ENCODE measurements at regions not wholly inside any gene's neighbourhood (a gene's known extent, or its start where the extent isn't known, plus 50 kb on each side); places are given as distances from the start of the nearest gene placed in this dataset.

GRCh38 chr5:20445326-20445860 is 457.4 kb upstream of the CDH18 start:
- H3K27me3 ChIP-seq (ENCODE audit: insufficient read depth, low read length): no peaks in the 10 kb centered on the region
- H3K9me3 ChIP-seq (ENCODE audit: low read depth, low read length): no peaks in the 10 kb centered on the region
- H3K4me1 ChIP-seq (ENCODE audit: insufficient read depth, low read length): no peaks in the 10 kb centered on the region
- H3K4me3 ChIP-seq (ENCODE audit: low read length): no peak overlapping the region

- Histone ChIP-seq H3K4me3 (ENCODE audit: low read length) (no peak overlapping the region), H3K9me3 (ENCODE audit: low read depth, low read length) (no peaks in the 10 kb centered on the region), H3K27me3 (ENCODE audit: insufficient read depth, low read length) (no peaks in the 10 kb centered on the region), H3K4me1 (ENCODE audit: insufficient read depth, low read length) (no peaks in the 10 kb centered on the region)
Observed at GRCh38 chr5:20434786-20435185, 446.8 kb upstream of the CDH18 start.

- H3K9me3 ChIP-seq (ENCODE audit: low read depth, low read length): no peaks in the 10 kb centered on the region
- no peaks in the 10 kb centered on the region for H3K4me1 ChIP-seq (ENCODE audit: insufficient read depth, low read length)
- H3K27me3 ChIP-seq (ENCODE audit: insufficient read depth, low read length): no peaks in the 10 kb centered on the region
- no peak overlapping the region for H3K4me3 ChIP-seq (ENCODE audit: low read length)
Observed at GRCh38 chr5:20420991-20421595, 433.1 kb upstream of the CDH18 start.

Data from mononuclear cell (primary cell).